ENCODE measurements at regions not wholly inside any gene's neighbourhood (a gene's known extent, or its start where the extent isn't known, plus 50 kb on each side); places are given as distances from the start of the nearest gene placed in this dataset.

DNA sequence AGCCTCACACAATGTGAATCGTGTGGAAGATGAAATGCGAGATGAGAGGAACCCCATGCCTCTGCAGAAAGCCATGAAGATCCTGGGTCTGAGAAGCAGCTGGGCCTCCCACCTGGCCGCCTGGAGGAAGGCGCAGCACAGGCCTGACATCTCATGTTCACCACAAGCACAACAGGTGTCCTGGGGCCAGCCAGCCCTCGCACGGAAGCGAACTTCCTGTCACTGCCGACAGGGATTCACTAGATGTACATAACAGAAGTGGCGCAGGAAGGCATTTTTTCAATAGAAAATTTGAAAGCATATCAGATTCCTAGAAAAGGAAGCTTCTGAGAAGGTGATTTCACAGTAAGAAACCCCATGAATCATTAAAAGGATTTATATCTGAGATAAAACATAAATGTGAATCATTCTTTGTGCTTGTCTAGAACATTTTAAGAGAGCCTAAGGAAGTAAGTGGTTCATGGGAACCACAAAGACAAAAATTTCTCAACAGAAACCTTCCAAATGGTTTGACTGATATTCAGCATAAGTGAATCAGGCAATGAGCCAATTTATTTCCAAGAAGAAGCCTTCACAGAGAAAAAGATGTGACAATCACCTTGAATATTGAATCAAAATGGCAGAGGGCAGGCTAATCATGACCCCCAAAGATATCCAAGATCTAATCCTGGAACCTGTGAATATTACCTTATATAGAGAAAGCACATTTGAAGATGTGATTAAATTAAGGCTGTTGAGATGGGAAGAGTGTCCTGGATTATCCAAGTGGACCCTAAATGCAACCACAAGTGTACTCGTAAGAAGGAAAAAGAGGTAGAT is 311.9 kb downstream of the DUSP6 start:
- no peak for TF ChIP-seq CTCF (conservative IDR thresholded peaks at IDR 0.05; ENCODE audit: low read depth, low read length)
- TF ChIP-seq EZH2phosphoT487 (IDR thresholded peaks at IDR 0.05; ENCODE audit: borderline replicate concordance, low read length): no peak
- no peak for TF ChIP-seq EZH2 (IDR thresholded peaks at IDR 0.05; ENCODE audit: low read length, unreplicated experiment)
